Gastrocnemius medialis (tissue), 4 donors: ENCODE measurements at regions not wholly inside any gene's neighbourhood (a gene's known extent, or its start where the extent isn't known, plus 50 kb on each side); places are given as distances from the start of the nearest gene placed in this dataset.

Source experiments
- POLR2A ChIP-seq, 2 donors: fragments of 450-650 bp; IDR thresholded peaks; one replicate each; pipeline ENCODE4 v1.6.1; 2017; ENCODE audit warnings: antibody characterized with exemption in 2 of 2, mild to moderate bottlenecking in 2 of 2, moderate library complexity in 2 of 2
- TF ChIP-seq, protein P1 (sequence below), 5 experiments: fragments of 450-650 bp in 3 of 5; fragments of 200-600 bp in 2 of 5; sonication (generic) in 2 of 5; IDR thresholded peaks in 4 of 5; conservative IDR thresholded peaks in 1 of 5; 1 replicate in 4 of 5; 2 replicates in 1 of 5; pipeline ENCODE4 v1.5.1; 2016 to 2019; ENCODE audit warnings: antibody characterized with exemption in 5 of 5, mild to moderate bottlenecking in 3 of 5, moderate library complexity in 3 of 5

- TF ChIP-seq, protein P1, sequence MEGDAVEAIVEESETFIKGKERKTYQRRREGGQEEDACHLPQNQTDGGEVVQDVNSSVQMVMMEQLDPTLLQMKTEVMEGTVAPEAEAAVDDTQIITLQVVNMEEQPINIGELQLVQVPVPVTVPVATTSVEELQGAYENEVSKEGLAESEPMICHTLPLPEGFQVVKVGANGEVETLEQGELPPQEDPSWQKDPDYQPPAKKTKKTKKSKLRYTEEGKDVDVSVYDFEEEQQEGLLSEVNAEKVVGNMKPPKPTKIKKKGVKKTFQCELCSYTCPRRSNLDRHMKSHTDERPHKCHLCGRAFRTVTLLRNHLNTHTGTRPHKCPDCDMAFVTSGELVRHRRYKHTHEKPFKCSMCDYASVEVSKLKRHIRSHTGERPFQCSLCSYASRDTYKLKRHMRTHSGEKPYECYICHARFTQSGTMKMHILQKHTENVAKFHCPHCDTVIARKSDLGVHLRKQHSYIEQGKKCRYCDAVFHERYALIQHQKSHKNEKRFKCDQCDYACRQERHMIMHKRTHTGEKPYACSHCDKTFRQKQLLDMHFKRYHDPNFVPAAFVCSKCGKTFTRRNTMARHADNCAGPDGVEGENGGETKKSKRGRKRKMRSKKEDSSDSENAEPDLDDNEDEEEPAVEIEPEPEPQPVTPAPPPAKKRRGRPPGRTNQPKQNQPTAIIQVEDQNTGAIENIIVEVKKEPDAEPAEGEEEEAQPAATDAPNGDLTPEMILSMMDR (IDR thresholded peaks at IDR 0.05 in 4 of 5, conservative IDR thresholded peaks at IDR 0.05 in 1 of 5) = no peak
- TF ChIP-seq POLR2A (IDR thresholded peaks at IDR 0.05) = no peak
Measured at GRCh38 chr7:106563466-106564150, 97.3 kb downstream of the CCDC71L start.
